NT2/D1 (cell line): ENCODE measurements at regions not wholly inside any gene's neighbourhood (a gene's known extent, or its start where the extent isn't known, plus 50 kb on each side); places are given as distances from the start of the nearest gene placed in this dataset.

Source experiments
- SUZ12 ChIP-seq: IDR thresholded peaks from 2 replicates; pipeline ENCODE4 v1.6.1; 2011; ENCODE audit not compliant: insufficient read length, insufficient read depth; ENCODE audit errors: extremely low read depth
- YY1 ChIP-seq: IDR thresholded peaks from 2 replicates; pipeline ENCODE4 v1.6.1; 2011; ENCODE audit not compliant: insufficient read length, insufficient read depth
- ZNF274 ChIP-seq: IDR thresholded peaks from 2 replicates; pipeline ENCODE4 v1.6.1; 2011; ENCODE audit warnings: mild to moderate bottlenecking, low read depth, low read length

DNA sequence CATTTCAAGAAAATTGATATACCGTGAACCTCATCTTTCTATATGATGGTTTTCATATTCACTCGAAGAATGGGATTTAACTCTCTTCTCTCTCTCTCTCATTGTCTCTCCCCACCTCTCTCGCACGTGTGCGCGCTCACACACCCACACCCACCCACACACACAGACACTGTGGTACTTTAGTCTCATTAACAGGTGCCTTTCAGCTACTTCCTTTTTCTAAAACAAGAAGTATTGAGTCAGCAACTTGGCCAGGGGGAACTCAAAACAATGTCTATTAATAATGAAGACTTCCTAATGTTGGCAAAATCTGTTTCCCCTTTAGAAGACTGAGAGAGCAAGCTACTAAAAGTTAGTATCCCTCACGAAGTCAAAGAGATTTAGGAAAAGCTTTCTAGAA lies 150.7 kb downstream of the TMCO5A start:
- TF ChIP-seq YY1: no peak
- TF ChIP-seq SUZ12: no peak
- no peak for TF ChIP-seq ZNF274
